ENCODE measurements at regions not wholly inside any gene's neighbourhood (a gene's known extent, or its start where the extent isn't known, plus 50 kb on each side); places are given as distances from the start of the nearest gene placed in this dataset.
"Not testable (repeated sequence)": the region's sequence is repeated elsewhere in the genome, so short reads cannot be mapped to it uniquely, and the experiment has no call there.

DNA sequence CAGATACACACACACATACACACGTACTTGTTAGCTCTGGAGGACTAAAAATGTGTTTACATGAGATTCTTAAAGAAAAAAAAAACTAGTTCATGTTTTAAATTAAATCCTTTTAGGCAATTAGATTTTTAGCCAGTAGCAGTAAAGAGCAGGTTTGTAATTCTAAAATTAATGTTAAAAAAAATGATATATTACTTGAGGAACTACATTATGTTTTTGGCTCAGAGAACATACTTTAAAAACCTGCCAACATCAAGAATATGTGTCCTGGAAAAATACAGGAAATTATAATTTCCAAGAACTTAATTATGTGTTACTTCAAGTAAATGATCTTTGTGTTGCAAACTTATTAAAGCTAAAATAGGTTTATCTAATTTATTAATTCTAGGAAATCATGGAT, 594.3 kb upstream of the PCDH7 start:
- Histone ChIP-seq H3K9me3 (no peaks in the 10 kb centered on the region), H3K4me1 (no peaks in the 10 kb centered on the region), H3K36me3 (no peaks in the 10 kb centered on the region), H3K27me3 (no peaks in the 10 kb centered on the region), H3K27ac (no peak overlapping the region), H3K4me3 (no peak overlapping the region)
- TF ChIP-seq, protein P1, sequence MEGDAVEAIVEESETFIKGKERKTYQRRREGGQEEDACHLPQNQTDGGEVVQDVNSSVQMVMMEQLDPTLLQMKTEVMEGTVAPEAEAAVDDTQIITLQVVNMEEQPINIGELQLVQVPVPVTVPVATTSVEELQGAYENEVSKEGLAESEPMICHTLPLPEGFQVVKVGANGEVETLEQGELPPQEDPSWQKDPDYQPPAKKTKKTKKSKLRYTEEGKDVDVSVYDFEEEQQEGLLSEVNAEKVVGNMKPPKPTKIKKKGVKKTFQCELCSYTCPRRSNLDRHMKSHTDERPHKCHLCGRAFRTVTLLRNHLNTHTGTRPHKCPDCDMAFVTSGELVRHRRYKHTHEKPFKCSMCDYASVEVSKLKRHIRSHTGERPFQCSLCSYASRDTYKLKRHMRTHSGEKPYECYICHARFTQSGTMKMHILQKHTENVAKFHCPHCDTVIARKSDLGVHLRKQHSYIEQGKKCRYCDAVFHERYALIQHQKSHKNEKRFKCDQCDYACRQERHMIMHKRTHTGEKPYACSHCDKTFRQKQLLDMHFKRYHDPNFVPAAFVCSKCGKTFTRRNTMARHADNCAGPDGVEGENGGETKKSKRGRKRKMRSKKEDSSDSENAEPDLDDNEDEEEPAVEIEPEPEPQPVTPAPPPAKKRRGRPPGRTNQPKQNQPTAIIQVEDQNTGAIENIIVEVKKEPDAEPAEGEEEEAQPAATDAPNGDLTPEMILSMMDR (IDR thresholded peaks at IDR 0.05): no peak
- TF ChIP-seq POLR2AphosphoS5 (IDR thresholded peaks at IDR 0.05) (no peak), EP300 (IDR thresholded peaks at IDR 0.05) (no peak)
- intact Hi-C loops (cut with DNase I): no loop called here
- DNase-seq: no peak
- 8 to 42% methylated on average over 1 of the region's 1 CpG for WGBS, 2 donors

DNA sequence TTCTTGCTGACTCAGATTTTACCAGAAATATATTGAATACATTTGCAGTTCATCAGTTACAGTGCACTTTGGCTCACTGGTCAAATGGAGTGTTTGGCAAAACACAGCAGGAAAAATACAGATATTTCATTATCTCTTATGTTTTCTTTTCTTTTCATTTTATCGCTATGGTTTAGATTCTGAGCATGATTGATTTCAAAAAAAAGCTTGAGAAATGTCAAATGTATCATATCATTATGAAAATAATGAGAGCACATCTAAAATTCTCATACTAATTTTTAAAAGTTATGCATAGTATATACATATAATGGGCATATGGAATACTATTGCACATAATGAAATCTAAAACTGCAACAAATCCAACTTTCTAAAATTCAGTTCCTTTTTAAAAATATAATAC, 593.8 kb upstream of the PCDH7 start:
- no peaks in the 10 kb centered on the region for H3K27me3 ChIP-seq
- H3K27ac ChIP-seq: no peak overlapping the region
- intact Hi-C loops (cut with DNase I): no loop called here
- H3K4me1 ChIP-seq: no peaks in the 10 kb centered on the region
- 90% methylated on average over 1 of the region's 1 CpG for WGBS, 2 donors
- TF ChIP-seq, protein P1 (IDR thresholded peaks at IDR 0.05): no peak
- no peak for TF ChIP-seq POLR2AphosphoS5 (IDR thresholded peaks at IDR 0.05)
- no peak for TF ChIP-seq POLR2A (IDR thresholded peaks at IDR 0.05)
- TF ChIP-seq EP300 (IDR thresholded peaks at IDR 0.05): no peak
- DNase-seq: no peak
- no peaks in the 10 kb centered on the region for H3K9me3 ChIP-seq
- no peak overlapping the region for H3K4me3 ChIP-seq
- H3K36me3 ChIP-seq: no peaks in the 10 kb centered on the region

DNA sequence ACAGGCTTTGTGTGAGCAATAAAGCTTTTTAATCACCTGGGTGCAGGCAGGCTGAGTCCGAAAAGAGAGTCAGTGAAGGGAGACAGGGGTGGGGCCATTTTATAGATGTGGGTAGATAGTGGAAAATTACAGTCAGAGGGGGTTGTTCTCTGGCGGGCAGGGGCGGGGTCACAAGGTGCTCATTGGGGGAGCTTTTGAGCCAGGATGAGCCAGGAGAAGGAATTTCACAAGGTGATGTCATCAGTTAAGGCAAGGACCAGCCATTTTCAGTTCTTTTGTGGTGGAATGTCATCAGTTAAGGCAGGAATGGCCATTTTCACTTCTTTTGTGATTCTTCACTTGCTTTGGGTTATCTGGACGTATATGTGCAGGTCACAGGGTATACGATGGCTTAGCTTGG, 571.3 kb upstream of the PCDH7 start:
- H3K9me3 ChIP-seq; H3K27ac ChIP-seq; intact Hi-C loops (cut with DNase I); H3K4me1 ChIP-seq; H3K36me3 ChIP-seq; DNase-seq; H3K27me3 ChIP-seq; H3K4me3 ChIP-seq: not testable (repeated sequence)
- 77 to 83% methylated on average over 5 of the region's 5 CpGs for WGBS, 2 donors

GRCh38 chr4:30149539-30149938, 570.6 kb upstream of the PCDH7 start:
- H3K4me1 ChIP-seq; intact Hi-C loops (cut with DNase I); DNase-seq; H3K27me3 ChIP-seq; H3K36me3 ChIP-seq; H3K9me3 ChIP-seq; H3K4me3 ChIP-seq; H3K27ac ChIP-seq: not testable (repeated sequence)
- WGBS, 2 donors: 81 to 85% methylated on average over 7 of the region's 7 CpGs

GRCh38 chr4:30153427-30153826, 566.7 kb upstream of the PCDH7 start:
- H3K4me1 ChIP-seq: no peaks in the 10 kb centered on the region
- no peaks in the 10 kb centered on the region for H3K27me3 ChIP-seq
- H3K9me3 ChIP-seq: peaks cover 0 to 6% (median 0%) of the 10 kb centered on the region in 4 donors
- no peak overlapping the region for H3K4me3 ChIP-seq
- 68 to 84% methylated on average over 2 of the region's 2 CpGs for WGBS, 2 donors
- TF ChIP-seq POLR2A (IDR thresholded peaks at IDR 0.05) (no peak), POLR2AphosphoS5 (IDR thresholded peaks at IDR 0.05) (no peak), EP300 (IDR thresholded peaks at IDR 0.05) (no peak)
- TF ChIP-seq, protein P1 (IDR thresholded peaks at IDR 0.05): no peak
- H3K27ac ChIP-seq: no peak overlapping the region
- no peaks in the 10 kb centered on the region for H3K36me3 ChIP-seq
- DNase-seq: no peak
- intact Hi-C loops (cut with DNase I): no loop called here

DNA sequence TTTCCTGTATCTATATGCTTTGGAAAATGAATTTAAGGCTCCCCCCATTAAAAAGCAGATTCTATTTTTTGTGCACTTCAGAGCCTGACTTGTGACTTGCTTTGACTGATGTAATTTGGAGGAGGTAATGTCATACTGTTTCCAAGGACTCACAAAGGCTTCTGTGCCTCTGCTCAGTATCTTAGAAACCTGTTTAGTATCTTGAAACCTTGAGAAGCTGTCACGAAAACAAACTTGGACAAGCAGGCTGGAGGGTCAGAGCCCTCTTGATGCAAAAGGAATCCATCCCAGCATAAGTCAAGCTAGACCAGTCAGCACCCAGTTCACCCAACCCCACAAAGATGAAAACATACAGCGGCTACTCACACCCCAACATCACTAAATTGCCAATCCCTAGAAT, 560.0 kb upstream of the PCDH7 start:
- no peaks in the 10 kb centered on the region for H3K9me3 ChIP-seq
- no peaks in the 10 kb centered on the region for H3K27me3 ChIP-seq
- intact Hi-C loops (cut with DNase I): no loop called here
- H3K4me3 ChIP-seq: no peak overlapping the region
- 77 to 82% methylated on average over 2 of the region's 2 CpGs for WGBS, 2 donors
- DNase-seq: no peak
- TF ChIP-seq POLR2AphosphoS5 (IDR thresholded peaks at IDR 0.05) (no peak), POLR2A (IDR thresholded peaks at IDR 0.05) (no peak), EP300 (IDR thresholded peaks at IDR 0.05) (no peak)
- TF ChIP-seq, protein P1 (IDR thresholded peaks at IDR 0.05): no peak
- no peaks in the 10 kb centered on the region for H3K4me1 ChIP-seq
- no peaks in the 10 kb centered on the region for H3K36me3 ChIP-seq
- no peak overlapping the region for H3K27ac ChIP-seq
